ENCODE measurements at regions not wholly inside any gene's neighbourhood (a gene's known extent, or its start where the extent isn't known, plus 50 kb on each side); places are given as distances from the start of the nearest gene placed in this dataset.
"Not testable (repeated sequence)": the region's sequence is repeated elsewhere in the genome, so short reads cannot be mapped to it uniquely, and the experiment has no call there.

GRCh38 chr18:10148189-10148929 lies 234.5 kb downstream of the VAPA start:
- in situ Hi-C loops (cut with MboI; ENCODE audit: low pct_unique_long_range_greater_than_20kb, low sequenced_read_pairs), result no loop called here

GRCh38 chr18:10149768-10150556 lies 236.1 kb downstream of the VAPA start:
- DNase-seq, result no peak
- in situ Hi-C loops (cut with MboI; ENCODE audit: low pct_unique_long_range_greater_than_20kb, low sequenced_read_pairs), result no loop called here

More at GRCh38 chr18:10148189-10148929, 234.5 kb downstream of the VAPA start:
- no peak for DNase-seq

- in situ Hi-C loops (cut with MboI; ENCODE audit: low pct_unique_long_range_greater_than_20kb, low sequenced_read_pairs); DNase-seq: not testable (repeated sequence)
Measured at GRCh38 chr18:10150576-10150975, 236.8 kb downstream of the VAPA start.

- in situ Hi-C loops (cut with MboI; ENCODE audit: low pct_unique_long_range_greater_than_20kb, low sequenced_read_pairs), result no loop called here
- DNase-seq, result no peak
Measured at GRCh38 chr18:10152475-10152874, 238.7 kb downstream of the VAPA start.

DNA sequence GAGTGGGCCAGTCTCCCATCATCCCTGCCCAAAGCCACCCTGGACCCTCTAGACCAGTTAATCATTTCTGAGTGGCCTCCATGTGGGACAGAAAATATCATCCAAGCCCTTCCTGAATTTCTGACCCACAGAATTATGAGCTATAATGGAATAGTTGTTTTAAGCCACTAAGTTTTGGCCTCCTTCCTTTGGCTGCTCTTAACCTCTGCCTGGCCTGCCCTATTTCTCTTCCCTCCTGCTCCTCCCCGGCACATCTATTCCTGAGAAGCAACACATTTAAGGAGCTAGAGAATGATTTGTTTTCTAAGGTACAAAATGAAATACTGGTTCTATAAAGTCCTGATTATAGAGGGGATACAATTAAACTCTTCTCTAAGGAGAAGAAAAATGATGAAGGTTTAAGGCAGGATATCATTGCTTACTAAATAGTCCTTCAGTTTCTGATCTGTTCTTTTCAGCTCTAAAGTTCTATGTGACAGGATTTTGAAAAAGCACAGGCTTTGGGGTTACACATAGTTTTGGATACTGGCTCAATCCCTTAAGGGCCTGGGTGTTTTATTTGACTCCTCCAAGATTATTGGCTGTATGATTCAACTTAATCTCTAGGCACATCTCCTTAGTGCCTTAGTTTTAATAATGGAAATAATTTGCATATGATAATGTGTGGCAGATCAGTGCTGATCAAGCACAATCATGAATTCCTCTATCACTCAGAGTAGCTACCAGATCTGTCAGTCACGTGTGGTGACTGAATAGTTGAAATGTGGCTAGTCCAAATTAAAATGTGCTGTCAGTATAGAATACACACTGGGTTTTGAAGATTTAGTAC lies 240.3 kb downstream of the VAPA start:
- in situ Hi-C loops (cut with MboI; ENCODE audit: low pct_unique_long_range_greater_than_20kb, low sequenced_read_pairs), result no loop called here
- no peak for DNase-seq

GRCh38 chr18:10157706-10158105 lies 243.9 kb downstream of the VAPA start:
- DNase-seq, result no peak
- in situ Hi-C loops (cut with MboI; ENCODE audit: low pct_unique_long_range_greater_than_20kb, low sequenced_read_pairs), result no loop called here

DNA sequence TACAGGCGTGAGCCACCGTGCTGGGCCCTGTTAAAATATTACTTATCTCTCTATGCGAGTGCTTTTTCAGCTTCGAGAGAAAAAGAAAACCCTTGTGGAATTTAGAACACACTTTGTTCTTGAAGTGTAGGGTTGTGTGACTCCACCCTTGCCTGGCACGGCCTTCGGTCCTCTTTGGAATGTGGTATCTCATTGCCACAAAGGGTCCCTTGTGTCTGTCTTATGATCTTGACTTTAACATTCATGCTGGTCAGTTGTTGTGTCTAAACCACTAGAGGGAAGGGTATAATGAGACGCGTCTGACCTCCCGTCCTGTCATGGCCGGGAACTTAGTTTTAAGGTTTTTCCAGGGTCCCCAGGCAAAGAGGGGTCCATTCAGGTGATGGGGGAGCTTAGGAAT lies 246.4 kb downstream of the VAPA start:
- no peak for DNase-seq
- in situ Hi-C loops (cut with MboI; ENCODE audit: low pct_unique_long_range_greater_than_20kb, low sequenced_read_pairs), result no loop called here

GRCh38 chr18:10161315-10161714 lies 247.5 kb downstream of the VAPA start:
- in situ Hi-C loops (cut with MboI; ENCODE audit: low pct_unique_long_range_greater_than_20kb, low sequenced_read_pairs), result no loop called here
- DNase-seq, result no peak

GRCh38 chr18:10162340-10162739 lies 248.5 kb downstream of the VAPA start:
- DNase-seq, result no peak
- in situ Hi-C loops (cut with MboI; ENCODE audit: low pct_unique_long_range_greater_than_20kb, low sequenced_read_pairs), result no loop called here

- DNase-seq, result no peak
- in situ Hi-C loops (cut with MboI; ENCODE audit: low pct_unique_long_range_greater_than_20kb, low sequenced_read_pairs), result no loop called here
Measured at GRCh38 chr18:10164271-10165071, 250.7 kb downstream of the VAPA start.

GRCh38 chr18:10166164-10166807 lies 252.5 kb downstream of the VAPA start:
- no peak for DNase-seq
- in situ Hi-C loops (cut with MboI; ENCODE audit: low pct_unique_long_range_greater_than_20kb, low sequenced_read_pairs), result no loop called here

- DNase-seq, result no peak
- in situ Hi-C loops (cut with MboI; ENCODE audit: low pct_unique_long_range_greater_than_20kb, low sequenced_read_pairs), result no loop called here
Measured at GRCh38 chr18:10167759-10168158, 253.9 kb downstream of the VAPA start.

DNA sequence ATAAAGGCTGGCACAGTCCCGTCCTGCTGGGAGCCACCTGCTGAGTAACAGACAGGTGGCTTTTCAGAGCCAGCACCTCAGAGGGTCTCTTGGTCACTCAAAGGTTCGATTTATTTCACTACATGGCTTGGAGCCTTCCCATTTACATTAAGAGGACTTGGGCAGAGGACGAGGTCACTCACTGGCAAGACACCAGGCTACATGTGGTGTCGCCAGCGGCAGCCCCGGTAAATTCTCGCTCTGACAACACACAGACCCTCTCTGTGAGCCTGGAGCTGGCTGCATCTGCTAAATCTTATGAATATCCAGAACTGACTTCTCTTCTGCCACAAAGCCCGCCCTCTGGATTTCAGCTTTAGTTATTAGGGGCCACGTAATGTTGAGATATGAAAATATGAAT lies 254.7 kb downstream of the VAPA start:
- no peak for DNase-seq
- in situ Hi-C loops (cut with MboI; ENCODE audit: low pct_unique_long_range_greater_than_20kb, low sequenced_read_pairs), result no loop called here

- in situ Hi-C loops (cut with MboI; ENCODE audit: low pct_unique_long_range_greater_than_20kb, low sequenced_read_pairs), result no loop called here
- no peak for DNase-seq
Measured at GRCh38 chr18:10169064-10169562, 255.3 kb downstream of the VAPA start.

GRCh38 chr18:10169814-10170213 lies 256.0 kb downstream of the VAPA start:
- no peak for DNase-seq
- in situ Hi-C loops (cut with MboI; ENCODE audit: low pct_unique_long_range_greater_than_20kb, low sequenced_read_pairs), result no loop called here

- no peak for DNase-seq
- in situ Hi-C loops (cut with MboI; ENCODE audit: low pct_unique_long_range_greater_than_20kb, low sequenced_read_pairs), result no loop called here
Measured at GRCh38 chr18:10170375-10170774, 256.6 kb downstream of the VAPA start.

GRCh38 chr18:10175333-10175732 lies 261.5 kb downstream of the VAPA start:
- in situ Hi-C loops (cut with MboI; ENCODE audit: low pct_unique_long_range_greater_than_20kb, low sequenced_read_pairs); DNase-seq: not testable (repeated sequence)

GRCh38 chr18:10179326-10179725 lies 265.5 kb downstream of the VAPA start:
- in situ Hi-C loops (cut with MboI; ENCODE audit: low pct_unique_long_range_greater_than_20kb, low sequenced_read_pairs), result not testable (repeated sequence)

More at GRCh38 chr18:10179326-10179725, 265.5 kb downstream of the VAPA start:
- not testable (repeated sequence) for DNase-seq

All from KBM-7 (cell line).